GM18517 (cell line): ENCODE measurements at regions not wholly inside any gene's neighbourhood (a gene's known extent, or its start where the extent isn't known, plus 50 kb on each side); places are given as distances from the start of the nearest gene placed in this dataset.
"Not testable (repeated sequence)": the region's sequence is repeated elsewhere in the genome, so short reads cannot be mapped to it uniquely, and the experiment has no call there.

Source experiments
- ATAC-seq: cut with Tn5 transposase; IDR thresholded peaks from one replicate; pipeline ENCODE4 v1.9.1; 2021; ENCODE audit warnings: mild to moderate bottlenecking, moderate library complexity; ENCODE audit not compliant: unreplicated experiment

GRCh38 chr7:69116196-69116595 lies 482.1 kb upstream of the AUTS2 start:
- ATAC-seq, result not testable (repeated sequence)

GRCh38 chr7:69122953-69123352 lies 475.3 kb upstream of the AUTS2 start:
- ATAC-seq, result no peak

- ATAC-seq, result no peak
Measured at GRCh38 chr7:69126896-69127479, 471.3 kb upstream of the AUTS2 start.

- no peak for ATAC-seq
Measured at GRCh38 chr7:69129524-69129923, 468.8 kb upstream of the AUTS2 start.

GRCh38 chr7:69129951-69130350 lies 468.3 kb upstream of the AUTS2 start:
- ATAC-seq, result no peak

- no peak for ATAC-seq
Measured at GRCh38 chr7:69130396-69130795, 467.9 kb upstream of the AUTS2 start.

- ATAC-seq, result no peak
Measured at GRCh38 chr7:69134316-69134715, 464.0 kb upstream of the AUTS2 start.

GRCh38 chr7:69147631-69148030 lies 450.6 kb upstream of the AUTS2 start:
- ATAC-seq, result no peak

GRCh38 chr7:69149804-69150782 lies 448.2 kb upstream of the AUTS2 start:
- no peak for ATAC-seq

- ATAC-seq, result no peak
Measured at GRCh38 chr7:69162326-69162725, 435.9 kb upstream of the AUTS2 start.

- ATAC-seq, result no peak
Measured at GRCh38 chr7:69162931-69163670, 435.2 kb upstream of the AUTS2 start.

- ATAC-seq, result no peak
Measured at GRCh38 chr7:69166979-69167516, 431.2 kb upstream of the AUTS2 start.

- ATAC-seq, result no peak
Measured at GRCh38 chr7:69169386-69169785, 428.9 kb upstream of the AUTS2 start.

GRCh38 chr7:69172357-69173077 lies 425.8 kb upstream of the AUTS2 start:
- no peak for ATAC-seq

- no peak for ATAC-seq
Measured at GRCh38 chr7:69173341-69173740, 424.9 kb upstream of the AUTS2 start.

GRCh38 chr7:69173846-69174245 lies 424.4 kb upstream of the AUTS2 start:
- no peak for ATAC-seq

GRCh38 chr7:69176841-69177240 lies 421.4 kb upstream of the AUTS2 start:
- no peak for ATAC-seq

- no peak for ATAC-seq
Measured at GRCh38 chr7:69177461-69177861, 420.8 kb upstream of the AUTS2 start.

GRCh38 chr7:69177941-69178494 lies 420.3 kb upstream of the AUTS2 start:
- ATAC-seq, result no peak

GRCh38 chr7:69180662-69181061 lies 417.6 kb upstream of the AUTS2 start:
- no peak for ATAC-seq
